NCI-H2196 (cell line): ENCODE measurements at regions not wholly inside any gene's neighbourhood (a gene's known extent, or its start where the extent isn't known, plus 50 kb on each side); places are given as distances from the start of the nearest gene placed in this dataset.

ENCODE experiments used
- DNase-seq: peaks from one replicate; lab custom pipeline; 2025; ENCODE audit not compliant: unreplicated experiment; lab: John Stamatoyannopoulos, UW

GRCh38 chr3:187950671-187951070 lies 203.3 kb upstream of the LPP start:
- DNase-seq = no peak

- DNase-seq = no peak
Observed at GRCh38 chr3:187951452-187952190, 202.3 kb upstream of the LPP start.

DNA sequence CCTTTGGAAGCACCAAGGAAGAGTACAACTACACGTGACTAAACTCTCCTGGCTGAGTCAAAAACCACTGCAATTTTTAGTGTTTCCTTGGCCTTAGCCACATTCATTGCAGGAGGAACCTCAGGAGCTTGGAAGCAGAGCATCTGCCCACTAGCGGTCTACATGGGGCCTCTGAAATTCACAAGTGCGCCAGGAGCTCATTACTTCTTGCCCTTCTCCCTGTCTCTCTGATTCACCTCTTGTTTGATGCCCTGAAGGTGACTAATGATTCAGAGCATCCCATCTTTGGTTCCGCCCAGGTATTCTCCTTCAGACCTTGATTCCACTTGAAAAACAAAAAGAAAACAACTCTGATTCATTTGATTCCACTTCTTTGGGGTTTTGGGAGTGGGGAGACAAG lies 201.1 kb upstream of the LPP start:
- no peak for DNase-seq

- no peak for DNase-seq
Observed at GRCh38 chr3:187954516-187954872, 199.5 kb upstream of the LPP start.

GRCh38 chr3:187954873-187955586 lies 198.9 kb upstream of the LPP start:
- no peak for DNase-seq

- no peak for DNase-seq
Observed at GRCh38 chr3:187955587-187955952, 198.4 kb upstream of the LPP start.

GRCh38 chr3:187957165-187957581 lies 196.8 kb upstream of the LPP start:
- no peak for DNase-seq

GRCh38 chr3:187957582-187957981 lies 196.4 kb upstream of the LPP start:
- no peak for DNase-seq

DNA sequence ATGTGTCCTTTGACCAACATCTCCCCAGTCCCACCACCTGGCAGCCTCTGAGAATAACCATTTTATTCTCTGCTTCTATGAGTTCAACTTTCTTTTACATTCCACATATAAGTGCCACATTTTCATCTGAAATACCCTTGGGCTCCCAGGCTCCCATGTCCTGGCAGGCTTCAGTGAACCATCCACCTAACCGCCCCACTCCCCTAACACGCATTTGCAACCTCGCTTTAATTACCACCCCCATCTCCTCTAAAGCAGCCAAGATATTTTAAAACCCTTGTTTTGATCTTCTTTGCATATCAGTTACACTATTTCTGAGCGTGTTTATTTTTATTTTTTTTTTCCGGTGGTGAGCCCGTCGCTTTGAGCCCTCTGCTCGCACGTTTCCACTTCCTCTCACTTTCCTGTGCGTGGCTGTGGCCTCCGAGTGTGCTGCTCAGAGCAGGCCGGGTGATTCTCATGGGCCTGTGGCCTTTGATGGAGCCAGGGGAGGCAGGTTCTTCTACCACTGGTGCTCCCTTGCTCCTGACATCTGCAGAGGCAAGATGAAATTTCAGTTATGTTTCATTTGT lies 195.4 kb upstream of the LPP start:
- no peak for DNase-seq

GRCh38 chr3:187960820-187961219 lies 193.1 kb upstream of the LPP start:
- DNase-seq = no peak

GRCh38 chr3:187961366-187961765 lies 192.6 kb upstream of the LPP start:
- no peak for DNase-seq

- DNase-seq = no peak
Observed at GRCh38 chr3:187963003-187963676, 190.8 kb upstream of the LPP start.

GRCh38 chr3:187963677-187964385 lies 190.1 kb upstream of the LPP start:
- DNase-seq = no peak

DNA sequence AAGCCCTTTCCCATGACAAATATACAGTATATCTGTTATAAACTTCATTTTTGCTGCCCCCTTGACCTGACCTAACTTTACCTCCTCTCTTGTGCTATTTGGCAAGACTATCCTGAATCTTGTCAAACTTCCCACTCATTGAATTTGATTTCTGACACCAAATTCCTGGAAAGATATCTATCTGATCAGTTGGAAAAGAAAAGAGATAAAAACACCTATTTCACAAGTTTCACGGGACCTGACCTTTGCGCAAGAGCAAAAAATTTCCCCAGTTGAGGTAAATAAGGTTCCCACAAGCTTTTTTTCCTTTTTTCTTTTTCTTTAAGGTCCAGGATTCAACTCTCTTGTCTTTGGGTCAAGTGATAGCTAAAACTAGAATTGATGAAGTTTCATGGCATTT lies 189.2 kb upstream of the LPP start:
- DNase-seq = no peak

- no peak for DNase-seq
Observed at GRCh38 chr3:187966096-187966495, 187.9 kb upstream of the LPP start.

DNA sequence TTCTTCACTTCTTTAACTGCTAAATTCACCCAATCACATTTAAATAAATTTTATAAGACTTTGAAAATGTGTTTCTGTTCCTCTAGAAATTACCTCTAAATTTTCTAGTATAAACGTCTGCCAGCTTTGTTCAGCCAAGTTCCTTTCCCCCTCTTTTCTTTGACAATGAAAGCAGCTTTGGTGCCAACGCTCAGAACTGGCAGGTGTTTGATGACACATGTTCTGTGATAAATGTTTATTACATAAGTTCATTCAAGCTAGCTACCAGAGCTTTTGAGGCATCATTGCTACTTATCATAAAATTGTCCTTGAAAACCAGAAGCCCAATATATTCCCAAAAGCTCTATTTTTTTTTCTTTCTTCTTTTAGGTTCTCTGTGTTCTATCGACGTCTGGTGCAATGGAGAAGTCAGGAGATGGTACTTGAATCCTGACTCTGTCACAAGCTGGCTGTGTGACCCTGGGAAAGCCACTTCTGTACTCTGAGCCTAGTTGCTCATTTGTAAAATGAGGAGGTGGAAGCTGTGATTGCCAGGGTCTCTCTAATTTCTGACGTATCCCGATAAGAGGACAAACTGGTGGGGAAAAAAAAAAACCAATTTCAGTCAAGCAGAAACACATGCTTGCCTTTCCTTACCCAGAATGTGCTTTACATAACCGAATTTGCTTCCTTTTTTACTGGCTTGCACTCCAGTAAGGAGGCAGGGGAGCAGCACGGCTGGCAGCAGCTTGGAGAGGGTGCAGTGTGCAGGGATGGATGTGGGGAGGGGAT lies 187.1 kb upstream of the LPP start:
- peak; percentile 28 for DNase-seq

DNA sequence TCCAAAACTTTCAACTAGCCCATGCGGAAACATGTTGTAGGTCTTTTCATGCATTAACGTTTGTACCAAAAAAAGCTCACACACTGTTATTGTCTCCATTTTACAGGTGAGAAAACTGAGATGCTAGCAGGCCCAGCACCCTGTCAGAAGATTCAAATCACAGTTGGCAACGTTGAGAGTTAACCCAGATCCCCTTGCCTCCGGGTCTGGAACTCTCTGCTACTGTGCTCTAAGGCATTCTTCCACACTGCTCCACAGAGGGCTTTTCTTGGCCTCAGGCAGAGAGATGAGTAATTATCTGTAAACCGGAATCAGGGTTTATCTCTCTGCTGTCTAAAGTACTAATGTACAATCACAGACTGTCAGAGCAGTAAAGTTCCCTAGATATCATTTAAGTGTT lies 186.0 kb upstream of the LPP start:
- no peak for DNase-seq

GRCh38 chr3:187968883-187969580 lies 184.9 kb upstream of the LPP start:
- DNase-seq = no peak

DNA sequence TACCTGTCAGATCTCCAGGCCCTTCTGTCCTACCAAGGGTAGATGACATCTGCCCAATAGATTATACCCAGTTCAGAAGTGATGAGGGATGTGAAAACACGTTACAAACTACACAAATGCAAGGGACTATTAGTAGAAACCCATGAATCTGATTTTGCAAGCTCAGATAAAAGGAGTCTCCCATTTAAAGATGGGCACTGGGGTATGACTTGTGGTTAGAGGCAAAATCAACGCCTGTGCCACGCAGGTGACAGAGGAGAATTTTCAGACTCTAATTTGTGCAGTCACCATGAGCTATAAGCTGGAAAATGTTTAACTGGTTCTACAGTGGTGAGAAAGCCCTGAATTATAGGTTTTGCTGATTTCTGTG lies 184.4 kb upstream of the LPP start:
- DNase-seq = no peak

GRCh38 chr3:187970106-187970505 lies 183.9 kb upstream of the LPP start:
- no peak for DNase-seq
